SK-N-SH (cell line): ENCODE measurements at regions not wholly inside any gene's neighbourhood (a gene's known extent, or its start where the extent isn't known, plus 50 kb on each side); places are given as distances from the start of the nearest gene placed in this dataset.

Experiments used
- CHD2 ChIP-seq: fragments of 150-350 bp; IDR thresholded peaks from 2 replicates; pipeline ENCODE4 v1.6.1; 2018; ENCODE audit warnings: low read length; ENCODE audit not compliant: partially characterized antibody
- EP300 ChIP-seq, 2 experiments: IDR thresholded peaks; 2 replicates each; pipeline versions ENCODE4 v1.4.0 to v1.6.1; 2012; ENCODE audit warnings: borderline replicate concordance in 1 of 2, low read depth in 1 of 2, low read length in 1 of 2
- GABPA ChIP-seq: IDR thresholded peaks from 2 replicates; pipeline ENCODE4 v1.4.0; 2012; ENCODE audit warnings: low read depth, mild to moderate bottlenecking
- SIN3A ChIP-seq: IDR thresholded peaks from 2 replicates; pipeline ENCODE4 v1.6.1; 2012; ENCODE audit warnings: low read depth, mild to moderate bottlenecking, low read length, moderate library complexity, borderline replicate concordance
- TAF1 ChIP-seq: IDR thresholded peaks from 2 replicates; pipeline ENCODE4 v1.6.1; 2012; ENCODE audit warnings: low read depth, mild to moderate bottlenecking, low read length, moderate library complexity, borderline replicate concordance
- YY1 ChIP-seq: IDR thresholded peaks from 2 replicates; pipeline ENCODE4 v1.4.0; 2012; ENCODE audit warnings: low read depth, mild to moderate bottlenecking
- TF ChIP-seq, protein P1 (sequence below): fragments of 200-600 bp; sonication (generic); IDR thresholded peaks from 2 replicates; pipeline ENCODE4 v1.6.1; 2017; ENCODE audit warnings: antibody characterized with exemption, mild to moderate bottlenecking, moderate library complexity
- TF ChIP-seq, protein P2 (sequence below): IDR thresholded peaks from 2 replicates; pipeline ENCODE4 v1.6.1; 2012; ENCODE audit warnings: mild to moderate bottlenecking, low read depth, low read length, moderate library complexity
- TF ChIP-seq, protein P3 (sequence below): fragments of 150-350 bp; IDR thresholded peaks from 2 replicates; pipeline ENCODE4 v1.6.1; 2017; ENCODE audit warnings: antibody characterized with exemption, low read length, low read depth, borderline replicate concordance

DNA sequence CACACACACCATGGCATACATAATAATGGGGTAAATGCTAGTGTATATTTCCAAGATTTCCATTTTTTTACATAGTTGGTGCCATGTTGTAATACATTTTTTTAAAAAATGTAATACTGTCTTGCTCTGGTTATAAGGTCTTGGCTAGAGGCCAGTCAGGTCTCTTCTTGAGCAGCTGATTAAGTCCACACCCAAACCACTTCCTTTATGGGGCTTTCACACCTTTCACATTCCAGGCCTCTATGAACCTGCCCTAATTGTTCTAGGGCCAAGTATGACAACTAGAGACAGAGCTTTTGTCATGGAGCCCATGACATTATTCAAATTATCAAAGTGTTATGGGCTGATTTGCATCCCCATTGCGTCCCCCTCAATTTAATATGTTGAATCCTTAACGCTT is 495.6 kb upstream of the CTNND2 start:
- TF ChIP-seq, protein P1, sequence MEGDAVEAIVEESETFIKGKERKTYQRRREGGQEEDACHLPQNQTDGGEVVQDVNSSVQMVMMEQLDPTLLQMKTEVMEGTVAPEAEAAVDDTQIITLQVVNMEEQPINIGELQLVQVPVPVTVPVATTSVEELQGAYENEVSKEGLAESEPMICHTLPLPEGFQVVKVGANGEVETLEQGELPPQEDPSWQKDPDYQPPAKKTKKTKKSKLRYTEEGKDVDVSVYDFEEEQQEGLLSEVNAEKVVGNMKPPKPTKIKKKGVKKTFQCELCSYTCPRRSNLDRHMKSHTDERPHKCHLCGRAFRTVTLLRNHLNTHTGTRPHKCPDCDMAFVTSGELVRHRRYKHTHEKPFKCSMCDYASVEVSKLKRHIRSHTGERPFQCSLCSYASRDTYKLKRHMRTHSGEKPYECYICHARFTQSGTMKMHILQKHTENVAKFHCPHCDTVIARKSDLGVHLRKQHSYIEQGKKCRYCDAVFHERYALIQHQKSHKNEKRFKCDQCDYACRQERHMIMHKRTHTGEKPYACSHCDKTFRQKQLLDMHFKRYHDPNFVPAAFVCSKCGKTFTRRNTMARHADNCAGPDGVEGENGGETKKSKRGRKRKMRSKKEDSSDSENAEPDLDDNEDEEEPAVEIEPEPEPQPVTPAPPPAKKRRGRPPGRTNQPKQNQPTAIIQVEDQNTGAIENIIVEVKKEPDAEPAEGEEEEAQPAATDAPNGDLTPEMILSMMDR = no peak
- TF ChIP-seq, protein P2, sequence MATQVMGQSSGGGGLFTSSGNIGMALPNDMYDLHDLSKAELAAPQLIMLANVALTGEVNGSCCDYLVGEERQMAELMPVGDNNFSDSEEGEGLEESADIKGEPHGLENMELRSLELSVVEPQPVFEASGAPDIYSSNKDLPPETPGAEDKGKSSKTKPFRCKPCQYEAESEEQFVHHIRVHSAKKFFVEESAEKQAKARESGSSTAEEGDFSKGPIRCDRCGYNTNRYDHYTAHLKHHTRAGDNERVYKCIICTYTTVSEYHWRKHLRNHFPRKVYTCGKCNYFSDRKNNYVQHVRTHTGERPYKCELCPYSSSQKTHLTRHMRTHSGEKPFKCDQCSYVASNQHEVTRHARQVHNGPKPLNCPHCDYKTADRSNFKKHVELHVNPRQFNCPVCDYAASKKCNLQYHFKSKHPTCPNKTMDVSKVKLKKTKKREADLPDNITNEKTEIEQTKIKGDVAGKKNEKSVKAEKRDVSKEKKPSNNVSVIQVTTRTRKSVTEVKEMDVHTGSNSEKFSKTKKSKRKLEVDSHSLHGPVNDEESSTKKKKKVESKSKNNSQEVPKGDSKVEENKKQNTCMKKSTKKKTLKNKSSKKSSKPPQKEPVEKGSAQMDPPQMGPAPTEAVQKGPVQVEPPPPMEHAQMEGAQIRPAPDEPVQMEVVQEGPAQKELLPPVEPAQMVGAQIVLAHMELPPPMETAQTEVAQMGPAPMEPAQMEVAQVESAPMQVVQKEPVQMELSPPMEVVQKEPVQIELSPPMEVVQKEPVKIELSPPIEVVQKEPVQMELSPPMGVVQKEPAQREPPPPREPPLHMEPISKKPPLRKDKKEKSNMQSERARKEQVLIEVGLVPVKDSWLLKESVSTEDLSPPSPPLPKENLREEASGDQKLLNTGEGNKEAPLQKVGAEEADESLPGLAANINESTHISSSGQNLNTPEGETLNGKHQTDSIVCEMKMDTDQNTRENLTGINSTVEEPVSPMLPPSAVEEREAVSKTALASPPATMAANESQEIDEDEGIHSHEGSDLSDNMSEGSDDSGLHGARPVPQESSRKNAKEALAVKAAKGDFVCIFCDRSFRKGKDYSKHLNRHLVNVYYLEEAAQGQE = no peak
- TF ChIP-seq TAF1 = no peak
- no peak for TF ChIP-seq YY1
- TF ChIP-seq, protein P3, sequence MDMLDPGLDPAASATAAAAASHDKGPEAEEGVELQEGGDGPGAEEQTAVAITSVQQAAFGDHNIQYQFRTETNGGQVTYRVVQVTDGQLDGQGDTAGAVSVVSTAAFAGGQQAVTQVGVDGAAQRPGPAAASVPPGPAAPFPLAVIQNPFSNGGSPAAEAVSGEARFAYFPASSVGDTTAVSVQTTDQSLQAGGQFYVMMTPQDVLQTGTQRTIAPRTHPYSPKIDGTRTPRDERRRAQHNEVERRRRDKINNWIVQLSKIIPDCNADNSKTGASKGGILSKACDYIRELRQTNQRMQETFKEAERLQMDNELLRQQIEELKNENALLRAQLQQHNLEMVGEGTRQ = no peak
- TF ChIP-seq EP300 (IDR thresholded peaks at IDR 0.05; ENCODE audit: borderline replicate concordance in 1 of 2, low read depth in 1 of 2, low read length in 1 of 2) = no peak
- TF ChIP-seq SIN3A = no peak
- no peak for TF ChIP-seq CHD2
- no peak for TF ChIP-seq GABPA
